GM12892 (cell line): ENCODE measurements at regions not wholly inside any gene's neighbourhood (a gene's known extent, or its start where the extent isn't known, plus 50 kb on each side); places are given as distances from the start of the nearest gene placed in this dataset.
A peak's percentile ranks its signal among the peaks of the same experiment; 100 is the strongest.
"Not testable (repeated sequence)": the region's sequence is repeated elsewhere in the genome, so short reads cannot be mapped to it uniquely, and the experiment has no call there.

ENCODE experiments used
- DNase-seq: peaks from one replicate; pipeline ENCODE4 v3.0.0; 2011; ENCODE audit not compliant: insufficient read length
- FAIRE-seq: peaks from 2 replicates; lab custom pipeline; 2011; peaks lifted over from hg19 to GRCh38; lab: Jason Lieb, UNC
- POLR2A ChIP-seq: IDR thresholded peaks from 2 replicates; pipeline ENCODE4 v1.6.1; 2011; ENCODE audit warnings: low read depth, low read length, control low read depth
- POLR2AphosphoS5 ChIP-seq: IDR thresholded peaks from 2 replicates; pipeline ENCODE4 v1.6.1; 2011; ENCODE audit warnings: low read depth, low read length, control low read depth
- TAF1 ChIP-seq: IDR thresholded peaks from 2 replicates; pipeline ENCODE4 v1.6.1; 2011; ENCODE audit warnings: low read depth, mild to moderate bottlenecking, control low read depth, low read length, borderline replicate concordance

DNA sequence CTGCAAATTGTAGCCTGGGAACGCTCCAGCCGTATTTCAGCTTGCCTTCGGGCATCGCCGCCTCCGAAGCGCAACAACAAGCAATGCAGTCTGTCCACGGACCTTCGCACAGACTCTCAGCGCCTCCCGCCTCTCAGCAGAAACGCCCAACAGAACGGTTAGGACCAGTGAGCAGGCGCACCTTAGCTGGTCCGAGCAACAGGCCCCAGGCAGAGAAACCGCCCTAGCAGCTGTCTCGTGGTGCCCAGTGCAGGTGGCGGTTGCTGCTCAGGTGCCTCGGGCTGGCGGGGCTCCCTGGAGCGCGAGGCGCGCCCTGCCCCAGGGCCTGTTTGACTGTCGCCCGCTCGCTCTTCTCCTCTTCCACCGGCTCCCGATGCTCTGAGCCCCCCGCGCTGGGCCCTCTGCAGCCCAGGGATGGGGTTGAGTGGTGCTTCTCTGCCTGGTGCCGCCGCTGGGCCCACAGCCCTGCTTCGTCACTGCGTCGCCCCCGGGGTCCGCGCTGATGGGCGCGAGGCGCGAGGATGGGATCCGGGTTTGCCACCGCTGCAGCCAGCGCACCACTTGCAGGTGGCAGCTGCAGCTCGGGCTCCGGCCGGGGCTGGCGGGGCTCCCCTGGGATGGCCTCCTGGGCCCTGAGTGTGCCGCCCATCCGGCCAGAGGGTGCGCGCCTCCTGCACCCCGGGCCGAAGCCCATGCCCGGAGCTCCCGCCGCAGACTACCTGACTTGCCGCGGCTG is 268.4 kb upstream of the FRG2C start:
- DNase-seq (no peak), FAIRE-seq (peak; percentile 42)
- TF ChIP-seq POLR2A (no peak), TAF1 (no peak), POLR2AphosphoS5 (no peak)

DNA sequence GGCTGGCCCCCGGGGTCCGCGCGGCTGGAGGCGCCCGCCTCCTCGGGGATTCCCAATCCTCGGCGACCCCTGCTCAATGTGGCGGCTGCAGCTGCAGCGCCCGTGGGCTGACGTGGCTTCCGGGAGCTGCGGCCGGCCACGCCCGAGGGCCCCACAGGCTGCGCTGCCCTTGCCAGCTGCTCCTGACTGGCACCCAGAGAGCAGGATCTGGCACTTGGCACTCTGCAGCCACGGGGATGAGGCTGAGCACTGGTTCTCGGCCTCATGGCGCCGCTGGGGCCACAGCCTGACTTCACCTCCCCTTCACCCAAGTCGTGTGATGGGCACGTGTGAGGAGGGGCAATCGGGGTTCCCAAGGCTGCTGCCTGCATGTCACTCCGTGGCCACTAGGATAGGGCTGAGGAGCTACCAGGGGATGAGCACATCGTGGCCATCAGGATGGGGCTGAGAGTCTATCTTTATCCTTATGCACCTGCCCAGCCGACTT is 267.8 kb upstream of the FRG2C start:
- DNase-seq: no peak
- no peak for TF ChIP-seq TAF1
- no peak for FAIRE-seq

DNA sequence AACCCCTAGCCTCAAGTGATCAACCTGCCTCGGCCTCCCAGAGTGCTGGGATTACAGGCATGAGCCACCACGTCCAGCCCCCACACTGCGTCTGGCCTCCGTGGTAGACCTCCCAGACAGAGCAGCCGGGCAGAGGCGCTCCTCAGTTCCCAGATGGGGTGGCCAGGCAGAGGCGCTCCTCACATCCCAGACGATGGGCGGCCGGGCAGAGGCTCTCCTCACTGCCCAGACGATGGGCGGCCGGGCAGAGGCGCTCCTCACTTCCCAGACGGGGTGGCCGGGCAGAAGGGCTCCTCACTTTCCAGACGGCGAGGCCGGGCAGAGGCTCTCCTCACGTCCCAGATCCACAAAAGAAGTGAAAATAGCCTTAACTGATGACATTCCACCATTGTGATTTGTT is 266.6 kb upstream of the FRG2C start:
- FAIRE-seq: not testable (repeated sequence)

DNA sequence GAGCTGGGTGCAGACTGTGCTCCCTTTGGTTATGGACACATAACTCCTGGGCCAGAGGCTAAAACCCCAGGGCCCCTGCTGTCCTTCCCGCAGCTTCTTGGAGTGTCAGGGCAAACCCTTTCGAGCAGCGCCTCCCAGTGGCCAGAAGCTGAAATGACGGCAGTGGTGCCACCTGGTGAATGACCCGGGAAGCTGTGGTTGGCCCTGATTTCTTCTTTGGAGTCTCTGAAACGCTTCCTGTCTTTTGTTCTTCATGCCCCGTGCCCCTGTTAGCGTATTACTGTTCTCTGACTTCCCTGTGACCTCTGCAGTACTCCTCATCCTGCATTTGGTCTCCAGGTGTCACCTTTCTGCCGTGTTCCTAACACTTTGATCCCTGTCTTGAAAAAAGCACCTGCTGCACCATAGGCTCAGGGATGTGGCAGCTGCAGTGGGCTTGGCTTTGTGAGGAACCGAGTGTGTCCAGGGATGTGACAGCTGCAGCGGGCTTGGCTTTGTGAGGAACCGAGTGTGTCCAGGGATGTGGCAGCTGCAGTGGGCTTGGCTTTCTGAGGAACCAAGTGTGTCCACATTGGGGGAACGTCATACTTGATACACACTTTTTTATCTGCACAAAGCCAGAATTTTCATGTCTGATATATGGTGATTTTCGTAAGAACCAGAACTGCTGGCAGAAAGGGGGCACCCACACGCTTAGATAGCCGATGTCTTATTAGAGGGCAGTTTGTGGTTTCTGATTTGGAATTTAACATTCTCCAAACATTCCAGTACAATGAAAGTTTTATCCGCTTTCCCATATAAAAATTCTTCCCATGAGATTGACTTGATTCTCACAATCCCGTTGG is 241.8 kb upstream of the FRG2C start:
- not testable (repeated sequence) for DNase-seq, FAIRE-seq

More for the DNA sequence above, 266.6 kb upstream of the FRG2C start:
- not testable (repeated sequence) for DNase-seq

DNA sequence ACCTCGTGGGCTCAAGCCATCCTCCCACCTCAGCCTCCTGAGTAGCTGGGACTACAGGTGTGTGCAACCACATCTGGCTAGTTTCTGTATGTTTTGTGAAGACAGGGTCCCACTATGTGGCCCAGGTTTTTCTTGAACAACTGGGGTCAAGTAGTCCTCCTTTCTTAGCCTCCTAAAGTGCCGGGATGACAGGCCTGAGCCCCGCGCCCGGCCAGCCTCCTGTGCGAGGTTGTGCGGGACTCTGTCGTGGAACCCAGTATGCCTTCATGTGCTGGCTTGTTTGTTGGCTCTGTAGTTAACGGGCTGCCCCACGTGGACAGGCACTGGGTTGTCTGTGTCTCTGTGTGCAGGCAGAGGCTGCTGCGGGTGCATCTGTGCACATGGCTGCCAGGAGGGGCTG is 238.7 kb upstream of the FRG2C start:
- not testable (repeated sequence) for DNase-seq, FAIRE-seq

DNA sequence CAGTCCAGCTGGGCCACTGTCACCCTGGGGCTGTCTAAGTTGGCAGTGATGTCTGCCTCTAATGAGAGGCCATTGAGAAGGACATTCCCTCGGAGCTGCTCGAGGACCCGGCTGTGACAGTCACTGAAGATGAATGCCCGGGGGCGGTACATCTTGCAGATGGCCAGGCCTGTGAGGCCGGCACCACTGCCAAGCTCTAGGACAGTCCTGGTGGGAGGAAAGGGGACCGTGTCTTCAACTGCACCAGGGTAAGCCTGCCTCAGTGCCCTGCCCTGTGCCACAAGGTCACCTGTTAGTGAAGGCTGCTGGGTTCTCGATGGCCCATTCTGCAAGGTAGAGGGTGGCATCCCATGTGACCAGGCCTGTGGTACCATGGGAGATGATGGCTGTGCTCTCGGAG is 236.6 kb upstream of the FRG2C start:
- not testable (repeated sequence) for FAIRE-seq, DNase-seq

DNA sequence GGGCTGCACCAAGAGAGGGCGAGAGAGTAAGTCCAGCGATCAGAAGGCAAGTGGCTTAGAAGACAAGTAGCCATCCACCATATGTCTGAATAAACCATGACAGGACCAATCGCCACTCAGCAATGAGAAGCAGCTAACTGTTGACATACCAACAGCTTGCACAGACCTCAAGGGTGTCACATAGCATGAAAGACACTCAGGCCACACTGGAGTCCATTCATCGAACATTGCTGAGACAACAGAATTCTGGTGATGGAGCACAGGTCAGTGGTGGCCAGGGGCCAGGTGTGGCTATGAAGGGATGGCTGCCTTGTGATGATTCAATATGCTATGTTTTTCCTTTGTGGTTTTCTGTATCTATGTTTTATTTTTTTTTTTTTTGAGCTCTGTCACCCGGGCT is 236.2 kb upstream of the FRG2C start:
- not testable (repeated sequence) for DNase-seq, FAIRE-seq

DNA sequence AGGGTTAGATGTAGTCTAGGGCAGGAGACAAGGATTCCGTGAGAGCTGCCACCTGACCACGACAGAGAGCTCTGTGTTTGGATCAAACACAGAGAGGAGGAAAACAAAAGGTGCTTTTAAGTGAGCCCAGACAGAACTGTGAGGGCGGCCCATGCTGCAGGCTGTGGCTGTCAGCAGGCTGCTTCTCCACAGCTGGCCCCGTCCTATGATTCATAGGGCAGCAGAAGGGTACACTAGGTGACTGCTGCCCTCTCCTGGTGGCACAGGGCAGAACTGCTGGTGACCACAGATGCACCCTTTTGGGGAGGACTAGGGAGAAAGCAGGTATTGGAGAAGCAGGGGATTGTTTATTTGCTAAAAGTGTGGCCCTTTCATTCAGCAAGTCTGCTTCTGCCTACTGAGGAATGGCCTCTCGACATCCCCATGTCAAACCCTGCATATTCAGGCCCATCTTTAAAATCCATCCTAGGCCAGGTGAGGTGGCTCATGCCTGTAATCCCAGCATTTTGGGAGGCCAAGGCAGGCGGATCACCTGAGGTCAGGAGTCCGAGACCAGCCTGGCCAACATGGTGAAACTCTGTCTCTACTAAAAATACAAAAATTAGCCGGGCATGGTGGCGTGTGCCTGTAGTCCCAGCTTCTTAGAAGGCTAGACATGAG is 234.4 kb upstream of the FRG2C start:
- DNase-seq, FAIRE-seq: not testable (repeated sequence)

DNA sequence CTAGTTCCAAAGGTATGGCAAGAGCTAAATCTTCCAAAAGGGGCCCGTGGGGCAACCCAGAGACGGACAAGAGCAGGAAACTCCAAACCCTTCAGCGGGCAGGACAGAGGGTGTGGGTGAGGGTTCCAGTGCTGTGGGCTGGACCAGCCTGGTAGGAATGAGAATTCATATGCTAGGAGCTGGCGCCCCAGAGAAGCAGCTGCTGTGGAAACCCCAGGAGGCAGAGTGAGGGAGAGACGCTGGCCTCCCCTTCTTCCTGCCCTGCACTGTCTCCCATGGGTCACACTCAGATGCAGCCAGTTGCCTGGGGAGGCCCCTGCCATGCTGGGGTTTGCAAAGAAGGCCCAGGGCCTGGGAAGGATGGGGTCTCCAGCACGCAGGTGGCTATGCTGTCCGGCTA is 233.7 kb upstream of the FRG2C start:
- not testable (repeated sequence) for FAIRE-seq, DNase-seq

DNA sequence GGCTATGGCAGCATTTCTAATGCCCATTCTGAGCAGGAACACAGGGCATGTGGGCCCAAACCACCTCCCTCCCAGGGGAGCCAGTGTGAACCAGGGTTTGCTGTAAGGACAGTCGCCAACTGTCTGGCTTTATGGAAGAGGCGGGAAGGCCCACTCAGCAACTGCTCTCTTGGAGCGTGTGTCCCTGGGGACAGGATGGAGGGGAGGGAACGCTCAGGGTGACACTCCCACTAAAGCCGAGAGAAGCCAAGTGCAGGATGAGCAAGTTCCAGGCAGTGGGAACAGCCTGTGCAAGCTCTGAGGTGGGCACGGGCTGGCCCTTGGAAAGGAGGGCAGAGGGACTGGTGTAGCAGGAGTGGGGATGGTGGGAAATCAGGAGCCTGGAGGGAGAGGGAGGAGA is 233.0 kb upstream of the FRG2C start:
- DNase-seq, FAIRE-seq: not testable (repeated sequence)

DNA sequence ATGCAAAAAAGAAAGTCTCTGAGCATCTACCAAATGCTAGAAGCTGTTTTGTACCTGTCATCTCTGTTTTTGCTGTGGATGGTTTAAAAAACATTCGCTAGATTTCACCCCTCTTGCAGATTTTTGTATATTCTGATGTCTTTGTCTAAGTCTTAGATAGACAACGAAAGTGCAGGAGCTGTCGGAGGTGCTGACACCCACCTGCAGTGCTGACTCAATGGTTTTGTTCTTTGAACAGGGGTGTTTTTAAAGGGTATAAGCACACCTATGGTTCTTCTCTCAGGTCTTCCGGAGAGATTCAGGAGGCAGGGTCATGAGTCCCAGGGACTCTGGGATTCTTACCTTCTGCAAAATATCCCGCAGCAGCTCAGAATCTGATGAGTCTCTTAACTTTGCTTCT is 231.7 kb upstream of the FRG2C start:
- not testable (repeated sequence) for FAIRE-seq

DNA sequence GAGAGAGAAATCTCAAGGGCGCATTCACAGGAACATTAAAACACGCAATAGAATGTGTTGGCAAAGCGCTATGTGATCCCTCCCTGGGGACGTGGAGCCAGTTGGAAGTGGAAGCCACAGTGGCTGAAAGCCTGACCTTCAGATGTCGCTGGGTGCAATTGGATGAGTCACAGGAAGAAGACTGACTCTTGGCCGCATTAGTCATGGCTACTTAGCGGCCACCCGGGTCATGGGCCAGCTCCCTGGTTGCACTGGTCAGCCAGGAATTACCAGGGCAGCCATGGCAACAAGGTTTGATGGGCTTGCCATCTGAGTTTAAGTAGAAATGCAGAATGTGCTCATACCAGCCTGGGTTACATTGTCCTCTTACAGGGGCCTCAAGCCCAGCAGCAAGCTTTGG is 231.2 kb upstream of the FRG2C start:
- DNase-seq: not testable (repeated sequence)

More for the DNA sequence above, 231.7 kb upstream of the FRG2C start:
- not testable (repeated sequence) for DNase-seq

DNA sequence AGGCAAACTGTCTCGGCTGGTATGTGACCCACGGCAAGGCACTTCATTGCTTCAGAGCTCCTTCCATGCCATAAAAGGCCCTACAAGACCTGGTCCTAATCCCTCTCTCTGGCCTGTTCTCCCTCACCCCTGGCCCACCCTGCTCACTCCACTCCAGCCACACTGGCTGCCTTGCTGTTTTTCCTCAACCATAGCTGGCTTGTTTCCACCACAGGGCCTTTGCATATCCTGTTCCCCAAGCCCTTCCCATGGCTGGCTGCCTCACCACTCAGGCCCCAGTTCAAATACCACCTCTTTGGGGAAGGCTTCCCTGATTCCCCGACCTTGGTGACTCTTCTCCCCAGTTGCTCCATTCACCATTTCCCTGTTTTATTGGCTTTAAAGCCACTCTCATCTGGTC is 230.8 kb upstream of the FRG2C start:
- FAIRE-seq: not testable (repeated sequence)

More for the DNA sequence above, 231.2 kb upstream of the FRG2C start:
- FAIRE-seq: not testable (repeated sequence)

DNA sequence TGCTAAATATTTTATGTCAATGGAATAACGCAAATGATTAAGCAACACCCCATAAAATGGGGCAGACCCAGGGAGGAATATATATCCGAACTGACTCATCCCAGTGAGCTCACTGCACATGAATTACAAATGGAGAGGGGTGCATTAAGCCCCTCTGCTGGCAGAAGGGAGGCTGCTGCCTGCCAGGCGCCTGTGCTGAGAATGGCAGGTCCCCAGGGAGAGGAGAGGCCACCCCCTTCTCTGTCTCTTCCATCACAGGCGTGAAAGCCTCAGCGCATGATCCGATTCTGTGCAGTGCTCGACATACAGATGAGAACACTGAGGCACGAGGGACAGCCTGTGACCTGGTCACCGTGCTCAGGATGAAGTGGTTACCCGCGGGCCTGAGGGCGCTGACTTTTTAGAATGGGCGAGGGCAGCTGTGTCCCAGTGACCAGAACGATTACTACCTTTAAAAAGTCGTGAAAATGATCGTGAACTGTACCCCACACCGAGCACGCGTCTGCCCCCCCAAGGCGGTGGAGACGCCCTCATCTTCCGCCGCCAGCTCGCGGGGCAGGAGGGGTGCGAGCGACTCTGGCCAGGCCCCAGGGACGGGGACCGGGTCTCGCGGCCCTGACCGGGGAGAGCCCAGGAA is 229.7 kb upstream of the FRG2C start:
- DNase-seq, FAIRE-seq: not testable (repeated sequence)

More for the DNA sequence above, 230.8 kb upstream of the FRG2C start:
- not testable (repeated sequence) for DNase-seq
